ENCODE measurements at regions not wholly inside any gene's neighbourhood (a gene's known extent, or its start where the extent isn't known, plus 50 kb on each side); places are given as distances from the start of the nearest gene placed in this dataset.

- H3K4me3 ChIP-seq (replicated peaks in 1 of 2; ENCODE audit: low read depth in 2 of 2, low read length in 2 of 2), result no peak overlapping the region
- DNase-seq (ENCODE audit: low read depth in 2 of 2), result peak; percentile 17 to 75
- TF ChIP-seq CTCF (IDR thresholded peaks at IDR 0.05; ENCODE audit: low read depth, low read length), result no peak
These were observed 97.1 kb upstream of the GRIK2 start for GRCh38 chr6:101296169-101296960.

DNA sequence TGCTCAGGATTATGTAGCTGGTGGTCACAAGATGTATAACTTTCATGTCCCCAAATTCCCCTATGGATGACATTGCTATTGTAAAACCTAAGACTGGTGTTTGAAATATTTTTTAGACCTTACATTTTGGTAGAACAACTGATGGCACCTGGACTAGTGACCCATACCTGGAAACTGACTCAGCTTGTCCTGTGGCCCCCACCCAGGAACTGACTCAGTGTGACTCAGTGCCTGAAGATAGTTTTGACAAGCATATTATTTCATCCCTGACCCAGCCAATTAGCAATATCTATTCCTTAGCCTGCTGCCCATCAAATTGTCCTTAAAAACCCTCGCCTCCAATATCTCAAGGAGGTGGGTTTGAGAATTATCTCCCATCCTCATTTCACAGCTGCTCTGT is 90.9 kb upstream of the GRIK2 start:
- H3K4me3 ChIP-seq (replicated peaks in 1 of 2; ENCODE audit: low read depth in 2 of 2, low read length in 2 of 2), result no peak overlapping the region
- DNase-seq (ENCODE audit: low read depth in 2 of 2), result peak in 1 of 2 donors; percentile 13
- TF ChIP-seq CTCF (IDR thresholded peaks at IDR 0.05; ENCODE audit: low read depth, low read length), result no peak

DNA sequence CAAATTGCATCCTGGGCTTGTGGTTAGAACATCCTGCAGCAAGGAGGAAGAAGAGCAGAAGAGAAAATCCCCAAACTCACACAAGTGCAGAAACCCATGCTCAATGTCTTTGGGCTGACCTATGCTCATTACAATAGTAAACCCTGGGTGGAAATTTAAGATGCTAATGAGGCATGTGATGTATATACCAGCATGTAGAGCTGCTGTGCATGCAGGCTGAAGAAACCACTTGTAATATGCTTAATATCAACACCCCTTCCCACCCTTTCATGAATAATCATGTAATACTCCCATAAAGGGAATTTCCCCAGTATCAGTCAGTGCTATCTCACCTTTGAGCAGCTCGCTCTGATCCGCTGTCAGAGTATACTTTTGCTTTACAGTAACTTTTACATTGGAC is 90.0 kb upstream of the GRIK2 start:
- H3K4me3 ChIP-seq (replicated peaks in 1 of 2; ENCODE audit: low read depth in 2 of 2, low read length in 2 of 2), result no peak overlapping the region
- no peak for TF ChIP-seq CTCF (IDR thresholded peaks at IDR 0.05; ENCODE audit: low read depth, low read length)
- DNase-seq (ENCODE audit: low read depth in 2 of 2), result no peak

- no peak for TF ChIP-seq CTCF (IDR thresholded peaks at IDR 0.05; ENCODE audit: low read depth, low read length)
- DNase-seq (ENCODE audit: low read depth in 2 of 2), result no peak
- no peak overlapping the region for H3K4me3 ChIP-seq (replicated peaks in 1 of 2; ENCODE audit: low read depth in 2 of 2, low read length in 2 of 2)
These were observed 80.9 kb upstream of the GRIK2 start for GRCh38 chr6:101312652-101313051.

DNA sequence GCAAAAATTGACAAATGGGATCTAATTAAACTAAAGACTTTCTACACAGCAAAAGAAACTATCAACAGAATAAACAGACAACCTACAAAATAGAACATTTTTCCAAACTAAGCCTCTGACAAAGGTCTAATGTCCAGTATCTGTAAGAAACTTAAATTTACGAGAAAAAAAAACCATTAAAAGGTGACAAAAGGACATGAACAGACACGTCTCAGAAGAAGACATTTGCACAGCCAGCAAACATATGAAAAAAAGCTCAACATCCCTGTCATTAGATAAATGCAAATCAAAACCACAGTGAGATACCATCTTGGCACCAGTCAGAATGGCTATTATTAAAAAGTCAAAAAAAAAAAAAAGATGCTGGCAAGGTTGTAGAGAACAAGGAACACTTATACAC is 70.6 kb upstream of the GRIK2 start:
- no peak for TF ChIP-seq CTCF (IDR thresholded peaks at IDR 0.05; ENCODE audit: low read depth, low read length)
- no peak for DNase-seq (ENCODE audit: low read depth in 2 of 2)
- no peak overlapping the region for H3K4me3 ChIP-seq (replicated peaks in 1 of 2; ENCODE audit: low read depth in 2 of 2, low read length in 2 of 2)

DNA sequence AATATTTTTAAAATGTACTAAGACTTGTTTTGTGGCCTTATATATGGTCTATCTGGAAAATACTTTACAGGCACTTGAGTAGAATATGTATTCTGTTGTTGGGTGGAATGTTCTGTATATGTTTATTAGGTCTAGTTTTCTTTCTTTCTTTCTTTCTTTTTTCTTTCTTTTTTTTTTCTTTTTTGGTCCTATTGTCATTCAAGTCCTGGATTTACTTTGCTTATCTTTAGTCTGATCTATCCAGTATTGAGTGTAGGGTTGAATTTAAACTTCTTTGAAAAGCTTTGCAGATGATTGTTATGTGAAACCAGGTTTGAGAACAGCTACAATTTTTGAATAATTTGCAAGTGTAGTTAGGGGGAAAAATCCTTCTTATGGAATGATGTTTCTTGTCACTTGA is 67.1 kb upstream of the GRIK2 start:
- DNase-seq (ENCODE audit: low read depth in 2 of 2), result no peak

More for the DNA sequence above, 67.1 kb upstream of the GRIK2 start:
- TF ChIP-seq CTCF (IDR thresholded peaks at IDR 0.05; ENCODE audit: low read depth, low read length), result no peak
- no peak overlapping the region for H3K4me3 ChIP-seq (replicated peaks in 1 of 2; ENCODE audit: low read depth in 2 of 2, low read length in 2 of 2)
